H1 (cell line): ENCODE measurements at regions not wholly inside any gene's neighbourhood (a gene's known extent, or its start where the extent isn't known, plus 50 kb on each side); places are given as distances from the start of the nearest gene placed in this dataset.

ENCODE experiments used
- CTCF ChIA-PET: fragments of 300-600 bp; sonication (Branson Sonifier 250); formaldehyde crosslinking; loops from one replicate; lab custom pipeline; 2021; ENCODE audit not compliant: partially characterized antibody; lab: Charles Lee
- POLR2A ChIA-PET: fragments of 300-600 bp; sonication (Branson Sonifier 250); formaldehyde crosslinking; loops from one replicate; lab custom pipeline; 2021; ENCODE audit warnings: inconsistent platforms; ENCODE audit not compliant: partially characterized antibody; lab: Charles Lee
- DNase-seq, 2 experiments: peaks; one replicate each; pipeline versions ENCODE4 v3.0.0 to v3.0.0-alpha.2; 2010 to 2022; ENCODE audit warnings: low spot score in 2 of 2, low read depth in 1 of 2, mixed read lengths in 1 of 2
- FAIRE-seq: peaks from 2 replicates; lab custom pipeline; 2011; peaks lifted over from hg19 to GRCh38; lab: Jason Lieb, UNC
- H2AFZ ChIP-seq: 2 replicates; pipeline ENCODE4 v1.8.1; 2012; ENCODE audit warnings: low read length, inconsistent platforms
- H2AK5ac ChIP-seq: 2 replicates; pipeline ENCODE4 v1.6.1; 2013; ENCODE audit warnings: low read depth, low read length
- H2BK120ac ChIP-seq: replicated peaks from 2 replicates; pipeline ENCODE3; 2013; ENCODE audit warnings: low read depth, low read length, inconsistent platforms
- H2BK12ac ChIP-seq: 2 replicates; pipeline ENCODE4 v1.6.1; 2013; ENCODE audit warnings: low read depth, low read length
- H2BK15ac ChIP-seq: 2 replicates; pipeline ENCODE4 v1.6.1; 2013; ENCODE audit warnings: low read length
- H2BK20ac ChIP-seq: 2 replicates; pipeline ENCODE4 v1.6.1; 2013; ENCODE audit warnings: low read length
- H2BK5ac ChIP-seq: 2 replicates; pipeline ENCODE4 v1.6.1; 2013; ENCODE audit warnings: low read depth, low read length
- H3K14ac ChIP-seq: 2 replicates; pipeline ENCODE4 v1.6.1; 2013; ENCODE audit warnings: inconsistent platforms; ENCODE audit not compliant: insufficient read length
- H3K18ac ChIP-seq: 2 replicates; pipeline ENCODE4 v1.6.1; 2013; ENCODE audit warnings: low read length; ENCODE audit errors: extremely low read depth
- H3K23ac ChIP-seq: 2 replicates; pipeline ENCODE4 v1.6.1; 2013; ENCODE audit warnings: inconsistent platforms; ENCODE audit not compliant: insufficient read length
- H3K23me2 ChIP-seq: 2 replicates; pipeline ENCODE4 v1.6.1; 2013; ENCODE audit warnings: low read depth, low read length
- H3K27ac ChIP-seq: 2 replicates; pipeline ENCODE4 v1.6.1; 2011; ENCODE audit warnings: low read depth, low read length, inconsistent platforms
- H3K27me3 ChIP-seq, 4 experiments: replicated peaks in 1 of 4; 1 replicate in 1 of 4; 2 replicates in 3 of 4; pipeline versions ENCODE4 v1.6.1 to v1.8.1; 2011 to 2013; ENCODE audit warnings: low read length in 3 of 4, mild to moderate bottlenecking in 3 of 4, inconsistent platforms in 2 of 4, mixed read lengths in 2 of 4, moderate library complexity in 1 of 4; ENCODE audit not compliant: control insufficient read depth in 3 of 4, insufficient read depth in 3 of 4; ENCODE audit errors: extremely low read depth in 1 of 4
- H3K36me3 ChIP-seq, 4 experiments: 2 replicates each; pipeline versions ENCODE4 v1.6.1 to v1.8.1; 2011 to 2013; ENCODE audit warnings: mild to moderate bottlenecking in 4 of 4, low read length in 3 of 4, moderate library complexity in 2 of 4, control low read depth in 1 of 4, inconsistent platforms in 1 of 4; ENCODE audit not compliant: insufficient read depth in 4 of 4, control insufficient read depth in 2 of 4
- H3K4ac ChIP-seq: replicated peaks from 2 replicates; pipeline ENCODE3; 2013; ENCODE audit warnings: low read length, low read depth, mixed read lengths, inconsistent platforms; ENCODE audit not compliant: insufficient read length
- H3K4me1 ChIP-seq, 4 experiments: replicated peaks in 1 of 4; 1 replicate in 1 of 4; 2 replicates in 3 of 4; pipeline versions ENCODE4 v1.6.1 to v1.8.1; 2011 to 2013; ENCODE audit warnings: low read length in 3 of 4, inconsistent platforms in 2 of 4, mixed read lengths in 1 of 4; ENCODE audit not compliant: insufficient read depth in 4 of 4, control insufficient read depth in 3 of 4
- H3K4me2 ChIP-seq, 2 experiments: 2 replicates each; pipeline versions ENCODE4 v1.6.1 to v1.8.1; 2011 to 2013; ENCODE audit warnings: low read depth in 2 of 2, low read length in 2 of 2, control low read depth in 1 of 2, inconsistent platforms in 1 of 2, mild to moderate bottlenecking in 1 of 2; ENCODE audit not compliant: insufficient read depth in 1 of 2
- H3K4me3 ChIP-seq, 4 experiments: fragments of 200-600, 300-600 bp in 1 of 4; sonication (generic), shearing (Covaris generic), sonication (Bioruptor Twin) in 1 of 4; 2 replicates each; pipeline versions ENCODE4 v1.5.1 to v1.8.1; 2011 to 2016; ENCODE audit warnings: low read length in 4 of 4, low read depth in 3 of 4, control low read depth in 2 of 4, inconsistent platforms in 2 of 4, mild to moderate bottlenecking in 2 of 4, mixed read lengths in 1 of 4, moderate library complexity in 1 of 4; ENCODE audit not compliant: insufficient read depth in 2 of 4; ENCODE audit errors: extremely low read depth in 1 of 4
- H3K56ac ChIP-seq: replicated peaks from 2 replicates; pipeline ENCODE3; 2013; ENCODE audit warnings: low read depth, mild to moderate bottlenecking, mixed read lengths, low read length, inconsistent platforms; ENCODE audit not compliant: insufficient read length
- H3K79me1 ChIP-seq: 2 replicates; pipeline ENCODE4 v1.6.1; 2013; ENCODE audit warnings: low read depth, low read length, control low read depth
- H3K79me2 ChIP-seq, 2 experiments: 2 replicates each; pipeline versions ENCODE4 v1.6.1 to v1.8.1; 2012 to 2013; ENCODE audit warnings: low read length in 2 of 2, mild to moderate bottlenecking in 2 of 2, inconsistent platforms in 1 of 2; ENCODE audit not compliant: insufficient read depth in 2 of 2, control insufficient read depth in 1 of 2
- H3K9ac ChIP-seq, 4 experiments: replicated peaks in 1 of 4; 1 replicate in 1 of 4; 2 replicates in 3 of 4; pipeline versions ENCODE4 v1.6.1 to v1.8.1; 2011 to 2013; ENCODE audit warnings: low read depth in 3 of 4, low read length in 3 of 4, control low read depth in 2 of 4, mild to moderate bottlenecking in 2 of 4, moderate library complexity in 2 of 4, inconsistent platforms in 1 of 4; ENCODE audit errors: extremely low read depth in 1 of 4
- H3K9me3 ChIP-seq, 2 experiments: 2 replicates each; pipeline versions ENCODE4 v1.6.1 to v1.8.1; 2012 to 2013; ENCODE audit warnings: mild to moderate bottlenecking in 2 of 2, moderate library complexity in 2 of 2, control low read depth in 1 of 2, inconsistent platforms in 1 of 2, low read depth in 1 of 2, low read length in 1 of 2, mixed read lengths in 1 of 2; ENCODE audit not compliant: insufficient read depth in 2 of 2
- H4K20me1 ChIP-seq, 2 experiments: replicated peaks in 1 of 2; 2 replicates each; pipeline versions ENCODE3 to v1.8.1; 2011 to 2013; ENCODE audit warnings: inconsistent platforms in 2 of 2, low read length in 2 of 2, mild to moderate bottlenecking in 1 of 2; ENCODE audit not compliant: insufficient read depth in 2 of 2, control insufficient read depth in 1 of 2
- H4K5ac ChIP-seq: 2 replicates; pipeline ENCODE4 v1.6.1; 2013; ENCODE audit warnings: low read length, low read depth, mixed read lengths, inconsistent platforms; ENCODE audit not compliant: insufficient read length
- H4K8ac ChIP-seq: 2 replicates; pipeline ENCODE4 v1.8.0; 2013; ENCODE audit warnings: mild to moderate bottlenecking, moderate library complexity, low read length, inconsistent platforms; ENCODE audit not compliant: insufficient read depth; ENCODE audit errors: extremely low read depth
- H4K91ac ChIP-seq: replicated peaks from 2 replicates; pipeline ENCODE3; 2013; ENCODE audit warnings: low read length, mixed read lengths, inconsistent platforms; ENCODE audit not compliant: insufficient read length
- CBX8 ChIP-seq: fragments of 300-800, 300-1000 bp; sonication (generic); IDR thresholded peaks from 2 replicates; pipeline ENCODE4 v1.7.1; 2016; ENCODE audit warnings: low read depth, low read length, borderline replicate concordance
- CEBPB ChIP-seq: IDR thresholded peaks from 2 replicates; pipeline ENCODE4 v1.6.1; 2012; ENCODE audit warnings: low read depth, low read length
- EGR1 ChIP-seq: IDR thresholded peaks from 2 replicates; pipeline ENCODE4 v1.6.1; 2011; ENCODE audit warnings: low read depth, low read length, borderline replicate concordance
- JUN ChIP-seq: IDR thresholded peaks from 2 replicates; pipeline ENCODE4 v1.6.1; 2011; ENCODE audit warnings: low read depth, mild to moderate bottlenecking, improper control_type of control experiment, low read length
- KDM5A ChIP-seq: fragments of 200-600 bp; IDR thresholded peaks from 2 replicates; pipeline ENCODE4 v1.7.1; 2012; ENCODE audit warnings: mild to moderate bottlenecking, low read length, inconsistent platforms, mixed read lengths
- RAD21 ChIP-seq, 2 experiments: IDR thresholded peaks in 1 of 2; conservative IDR thresholded peaks in 1 of 2; 2 replicates each; pipeline ENCODE4 v1.6.1; 2011; ENCODE audit warnings: low read depth in 2 of 2, low read length in 2 of 2, improper control_type of control experiment in 1 of 2, inconsistent platforms in 1 of 2, mild to moderate bottlenecking in 1 of 2, moderate library complexity in 1 of 2
- SAP30 ChIP-seq: fragments of 300-600 bp; sonication (generic); IDR thresholded peaks from 2 replicates; pipeline ENCODE4 v1.7.1; 2012; ENCODE audit warnings: low read length, moderate library complexity, mild to moderate bottlenecking, inconsistent platforms; ENCODE audit not compliant: insufficient read depth, insufficient replicate concordance
- SIRT6 ChIP-seq: IDR thresholded peaks from one replicate; pipeline ENCODE4 v1.7.1; 2012; ENCODE audit warnings: low read length, inconsistent platforms
- SIX5 ChIP-seq: IDR thresholded peaks from 2 replicates; pipeline ENCODE4 v1.6.1; 2011; ENCODE audit warnings: mild to moderate bottlenecking, low read depth, low read length
- WGBS, 2 experiments: shearing (Covaris generic) in 1 of 2; methylation state at CpG; one replicate each; pipeline versions ENCODE4 v1.1.6 to v1.1.7; 2013 to 2015; ENCODE audit warnings: low lambda C conversion rate in 2 of 2, mixed read lengths in 2 of 2, inconsistent platforms in 1 of 2, low coverage in 1 of 2, missing lambda C conversion rate in 1 of 2; ENCODE audit not compliant: insufficient replicate concordance in 2 of 2, insufficient coverage in 1 of 2, insufficient read length in 1 of 2; ENCODE audit errors: extremely low coverage in 1 of 2, missing lambda C conversion rate in 1 of 2; 5-methylcytosine and 5-hydroxymethylcytosine counted together

DNA sequence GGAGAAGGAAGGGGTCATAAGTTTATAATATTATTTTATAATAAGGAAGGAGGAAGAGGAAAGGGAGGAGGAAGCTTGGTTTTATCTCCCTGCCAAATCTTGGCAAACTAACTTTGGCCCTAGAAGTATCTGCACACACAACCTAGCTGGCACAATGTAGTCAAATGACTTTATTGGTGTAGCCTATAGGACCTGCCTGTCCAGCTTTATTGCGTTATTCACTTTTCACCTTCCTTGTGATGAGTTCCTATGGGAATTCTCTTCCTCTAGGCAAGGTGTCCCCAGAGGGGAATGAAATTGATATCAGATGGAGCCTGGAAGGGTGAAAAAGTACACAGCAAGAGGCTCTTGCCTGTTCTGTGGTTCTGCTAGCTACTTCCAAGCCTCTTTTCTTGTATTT, 111.2 kb upstream of the SLC25A36 start:
- no peak overlapping the region for H3K56ac ChIP-seq
- no peak overlapping the region for H2BK12ac ChIP-seq
- H2BK5ac ChIP-seq = no peak overlapping the region
- POLR2A ChIA-PET = no interaction called here
- DNase-seq (no peak), FAIRE-seq (no peak)
- no peaks in the 10 kb centered on the region for H3K4me1 ChIP-seq
- H2BK120ac ChIP-seq = no peak overlapping the region
- H3K36me3 ChIP-seq = no peaks in the 10 kb centered on the region
- no peak overlapping the region for H3K4ac ChIP-seq
- no peak overlapping the region for H3K9ac ChIP-seq
- H3K18ac ChIP-seq = no peak overlapping the region
- no peak overlapping the region for H3K14ac ChIP-seq
- no peak overlapping the region for H4K8ac ChIP-seq
- WGBS, 2 experiments = 53% methylated on average over 1 of the region's 1 CpG; no CpG with 5 or more reads in 1 of the 2 experiments
- no peaks in the 10 kb centered on the region for H3K79me2 ChIP-seq
- H2BK20ac ChIP-seq = no peak overlapping the region
- no peaks in the 10 kb centered on the region for H3K23me2 ChIP-seq
- no peak overlapping the region for H4K91ac ChIP-seq
- no peaks in the 10 kb centered on the region for H3K9me3 ChIP-seq
- H2BK15ac ChIP-seq = no peak overlapping the region
- no peak overlapping the region for H3K27ac ChIP-seq
- H3K23ac ChIP-seq = no peak overlapping the region
- no peak overlapping the region for H3K4me3 ChIP-seq
- no peak overlapping the region for H2AFZ ChIP-seq
- no peaks in the 10 kb centered on the region for H4K20me1 ChIP-seq
- no peak overlapping the region for H4K5ac ChIP-seq
- H3K79me1 ChIP-seq = no peaks in the 10 kb centered on the region
- H3K4me2 ChIP-seq = no peak overlapping the region
- H2AK5ac ChIP-seq = no peak overlapping the region
- CTCF ChIA-PET = interaction anchor here (0.6 to 1.5 kb wide), 3 partner anchors 29 to 33 kb away, joined by 3 read pairs; no protein-coding TSS in a partner anchor
- TF ChIP-seq KDM5A (no peak), RAD21 (IDR thresholded peaks at IDR 0.05 in 1 of 2, conservative IDR thresholded peaks at IDR 0.05 in 1 of 2; ENCODE audit: low read depth in 2 of 2, low read length in 2 of 2) (no peak), CEBPB (no peak), SIRT6 (no peak), JUN (no peak), CBX8 (no peak), EGR1 (no peak), SAP30 (no peak), SIX5 (no peak)
- TF ChIP-seq, all 59 proteins: peak for 0
- H3K27me3 ChIP-seq = no peaks in the 10 kb centered on the region
